ENCODE measurements at regions not wholly inside any gene's neighbourhood (a gene's known extent, or its start where the extent isn't known, plus 50 kb on each side); places are given as distances from the start of the nearest gene placed in this dataset.

DNA sequence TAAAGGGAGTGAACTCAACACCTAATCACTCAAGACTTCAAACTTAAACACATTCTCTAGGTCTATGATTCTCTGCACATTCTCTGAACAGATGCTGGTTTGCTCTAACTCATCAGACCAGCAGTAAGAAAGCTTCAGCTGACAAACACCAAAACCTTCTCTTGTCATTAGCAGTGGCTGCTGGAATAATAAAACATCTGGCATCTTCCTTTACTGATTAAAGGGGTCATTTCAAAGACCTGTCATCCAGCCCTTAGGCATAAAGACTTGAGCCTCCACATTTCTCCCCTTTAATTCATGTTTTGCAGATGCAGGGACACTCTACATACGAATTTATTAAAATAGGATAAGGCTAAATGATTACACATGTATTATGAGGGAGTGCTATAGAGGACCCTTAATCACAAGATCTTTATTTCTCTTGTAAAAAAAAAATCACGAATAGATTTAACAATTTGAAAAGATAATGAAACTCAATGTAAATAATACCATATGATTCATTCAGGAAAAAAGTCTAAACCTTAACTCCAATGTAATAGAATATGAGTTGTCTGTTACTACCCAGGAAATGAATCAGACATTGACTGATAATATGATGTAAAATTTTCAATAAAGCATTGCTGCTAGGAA is 152.4 kb upstream of the GNAI1 start:
- TF ChIP-seq POLR2A (IDR thresholded peaks at IDR 0.05; ENCODE audit: low read depth, low read length) (no peak), TAF1 (IDR thresholded peaks at IDR 0.05; ENCODE audit: borderline replicate concordance, low read depth, low read length) (no peak), POLR2AphosphoS5 (IDR thresholded peaks at IDR 0.05; ENCODE audit: low read depth, low read length) (no peak)

All from GM12892 (cell line).